HEK293T (cell line): ENCODE measurements at regions not wholly inside any gene's neighbourhood (a gene's known extent, or its start where the extent isn't known, plus 50 kb on each side); places are given as distances from the start of the nearest gene placed in this dataset.

ENCODE experiments used
- BHLHE40 ChIP-seq: fragments of 450-650 bp; IDR thresholded peaks from 2 replicates; pipeline ENCODE4 v1.6.1; 2016; ENCODE audit warnings: mild to moderate bottlenecking, moderate library complexity, borderline replicate concordance
- CTBP1 ChIP-seq: fragments of 450-650 bp; IDR thresholded peaks from 2 replicates; pipeline ENCODE4 v1.6.1; 2016; ENCODE audit warnings: borderline replicate concordance
- ELF4 ChIP-seq: fragments of 450-650 bp; IDR thresholded peaks from 2 replicates; pipeline ENCODE4 v1.6.1; 2017; ENCODE audit warnings: antibody characterized with exemption
- FOXA1 ChIP-seq: fragments of 450-650 bp; IDR thresholded peaks from 2 replicates; pipeline ENCODE4 v1.6.1; 2016; ENCODE audit warnings: mild to moderate bottlenecking
- FOXK2 ChIP-seq: fragments of 450-650 bp; IDR thresholded peaks from 2 replicates; pipeline ENCODE4 v1.6.1; 2016; ENCODE audit warnings: mild to moderate bottlenecking
- FOXM1 ChIP-seq: fragments of 450-650 bp; IDR thresholded peaks from 2 replicates; pipeline ENCODE4 v1.6.1; 2017; ENCODE audit warnings: mild to moderate bottlenecking, borderline replicate concordance
- HDGF ChIP-seq: fragments of 450-650 bp; IDR thresholded peaks from 2 replicates; pipeline ENCODE4 v1.6.1; 2017; ENCODE audit warnings: antibody characterized with exemption, borderline replicate concordance
- L3MBTL2 ChIP-seq: fragments of 450-650 bp; conservative IDR thresholded peaks from 2 replicates; pipeline ENCODE4 v1.6.1; 2016; ENCODE audit warnings: mild to moderate bottlenecking
- LEF1 ChIP-seq: fragments of 450-650 bp; IDR thresholded peaks from 2 replicates; pipeline ENCODE4 v1.6.1; 2017; ENCODE audit warnings: mild to moderate bottlenecking, borderline replicate concordance
- NFRKB ChIP-seq: fragments of 450-650 bp; IDR thresholded peaks from 2 replicates; pipeline ENCODE4 v1.6.1; 2016; ENCODE audit warnings: mild to moderate bottlenecking, moderate library complexity
- SP1 ChIP-seq: fragments of 450-650 bp; IDR thresholded peaks from 2 replicates; pipeline ENCODE4 v1.6.1; 2017
- SUZ12 ChIP-seq: fragments of 450-650 bp; IDR thresholded peaks from 2 replicates; pipeline ENCODE4 v1.6.1; 2016; ENCODE audit warnings: mild to moderate bottlenecking
- TARDBP ChIP-seq: fragments of 450-650 bp; IDR thresholded peaks from 2 replicates; pipeline ENCODE4 v1.6.1; 2016
- ZNF384 ChIP-seq: fragments of 450-650 bp; IDR thresholded peaks from 2 replicates; pipeline ENCODE4 v1.6.1; 2016

- TF ChIP-seq BHLHE40 (no peak), ELF4 (no peak), NFRKB (no peak), L3MBTL2 (no peak), FOXK2 (no peak), CTBP1 (no peak), SUZ12 (no peak), FOXM1 (no peak), ZNF384 (no peak), TARDBP (no peak), HDGF (no peak), FOXA1 (no peak), SP1 (no peak), LEF1 (no peak)
These were observed 192.3 kb upstream of the ARHGEF26 start for GRCh38 chr3:153928851-153929250.
